AG04449 (cell line): ENCODE measurements at regions not wholly inside any gene's neighbourhood (a gene's known extent, or its start where the extent isn't known, plus 50 kb on each side); places are given as distances from the start of the nearest gene placed in this dataset.

ENCODE experiments used
- CTCF ChIA-PET: fragments of 350-600 bp; formaldehyde crosslinking; extraction: SDS; loops from one replicate; lab custom pipeline; 2021; ENCODE audit warnings: antibody characterized with exemption; lab: Yijun Ruan, JAX
- POLR2A ChIA-PET: fragments of 400-600, 350-600 bp; formaldehyde crosslinking; extraction: SDS; loops from one replicate; lab custom pipeline; 2020; ENCODE audit warnings: antibody characterized with exemption, inconsistent platforms; lab: Yijun Ruan, JAX
- DNase-seq: peaks from one replicate; pipeline ENCODE4 v3.0.0-alpha.2; 2010; ENCODE audit warnings: low read depth, low spot score
- H3K4me3 ChIP-seq: 2 replicates; pipeline ENCODE4 v1.5.1; 2011; ENCODE audit warnings: low read depth, mild to moderate bottlenecking, control low read depth, low read length
- TF ChIP-seq, protein P1 (sequence below): IDR thresholded peaks from one replicate; pipeline ENCODE4 v1.5.1; 2011; ENCODE audit warnings: mild to moderate bottlenecking, moderate library complexity, low read length, control low read depth, inconsistent platforms; ENCODE audit not compliant: insufficient read depth; ENCODE audit errors: missing control alignments

DNA sequence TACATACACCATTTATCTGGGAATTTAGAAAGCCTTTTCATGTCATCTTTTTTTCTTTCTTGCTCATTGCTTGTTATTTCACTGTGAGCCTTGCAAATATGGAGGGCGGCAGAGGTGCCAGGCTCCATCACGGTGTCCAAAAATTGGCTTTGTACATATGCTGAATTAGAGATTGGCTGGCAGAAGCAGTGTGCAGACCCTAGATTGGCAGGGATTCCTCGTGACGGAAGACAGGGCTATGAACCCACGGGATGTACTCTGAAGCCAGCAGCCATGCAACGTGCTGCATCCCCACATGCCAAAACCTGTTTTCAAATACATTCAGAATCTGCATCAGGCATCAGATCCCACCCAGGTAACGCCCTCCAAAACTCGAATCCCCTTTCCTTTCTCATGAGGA, 142.8 kb downstream of the ZIC5 start:
- ChIA-PET POLR2A (no interaction called here), CTCF (no interaction called here)
- no peak for DNase-seq
- no peak overlapping the region for H3K4me3 ChIP-seq
- TF ChIP-seq, protein P1, sequence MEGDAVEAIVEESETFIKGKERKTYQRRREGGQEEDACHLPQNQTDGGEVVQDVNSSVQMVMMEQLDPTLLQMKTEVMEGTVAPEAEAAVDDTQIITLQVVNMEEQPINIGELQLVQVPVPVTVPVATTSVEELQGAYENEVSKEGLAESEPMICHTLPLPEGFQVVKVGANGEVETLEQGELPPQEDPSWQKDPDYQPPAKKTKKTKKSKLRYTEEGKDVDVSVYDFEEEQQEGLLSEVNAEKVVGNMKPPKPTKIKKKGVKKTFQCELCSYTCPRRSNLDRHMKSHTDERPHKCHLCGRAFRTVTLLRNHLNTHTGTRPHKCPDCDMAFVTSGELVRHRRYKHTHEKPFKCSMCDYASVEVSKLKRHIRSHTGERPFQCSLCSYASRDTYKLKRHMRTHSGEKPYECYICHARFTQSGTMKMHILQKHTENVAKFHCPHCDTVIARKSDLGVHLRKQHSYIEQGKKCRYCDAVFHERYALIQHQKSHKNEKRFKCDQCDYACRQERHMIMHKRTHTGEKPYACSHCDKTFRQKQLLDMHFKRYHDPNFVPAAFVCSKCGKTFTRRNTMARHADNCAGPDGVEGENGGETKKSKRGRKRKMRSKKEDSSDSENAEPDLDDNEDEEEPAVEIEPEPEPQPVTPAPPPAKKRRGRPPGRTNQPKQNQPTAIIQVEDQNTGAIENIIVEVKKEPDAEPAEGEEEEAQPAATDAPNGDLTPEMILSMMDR = no peak

DNA sequence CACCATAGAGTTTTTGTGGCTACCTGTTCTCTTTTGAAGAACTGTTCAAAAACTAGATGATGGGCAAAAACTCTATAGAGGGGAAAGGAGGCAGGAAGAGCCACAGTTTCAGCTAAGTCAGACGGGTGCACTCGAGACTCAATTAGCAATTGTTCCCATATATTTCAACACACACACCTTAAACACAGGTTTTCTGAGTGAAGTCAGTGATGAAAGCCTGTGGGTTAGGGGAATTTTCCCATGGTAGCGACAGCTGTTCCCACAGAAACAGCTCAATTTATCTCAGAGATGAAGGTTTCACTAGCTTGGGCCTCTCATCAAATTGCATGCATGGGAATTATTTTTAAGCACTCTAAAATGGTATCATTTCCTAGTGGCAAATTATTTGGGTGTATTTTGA, 143.4 kb downstream of the ZIC5 start:
- no peak overlapping the region for H3K4me3 ChIP-seq
- POLR2A ChIA-PET = no interaction called here
- DNase-seq = no peak
- CTCF ChIA-PET = no interaction called here
- TF ChIP-seq, protein P1 = no peak

DNA sequence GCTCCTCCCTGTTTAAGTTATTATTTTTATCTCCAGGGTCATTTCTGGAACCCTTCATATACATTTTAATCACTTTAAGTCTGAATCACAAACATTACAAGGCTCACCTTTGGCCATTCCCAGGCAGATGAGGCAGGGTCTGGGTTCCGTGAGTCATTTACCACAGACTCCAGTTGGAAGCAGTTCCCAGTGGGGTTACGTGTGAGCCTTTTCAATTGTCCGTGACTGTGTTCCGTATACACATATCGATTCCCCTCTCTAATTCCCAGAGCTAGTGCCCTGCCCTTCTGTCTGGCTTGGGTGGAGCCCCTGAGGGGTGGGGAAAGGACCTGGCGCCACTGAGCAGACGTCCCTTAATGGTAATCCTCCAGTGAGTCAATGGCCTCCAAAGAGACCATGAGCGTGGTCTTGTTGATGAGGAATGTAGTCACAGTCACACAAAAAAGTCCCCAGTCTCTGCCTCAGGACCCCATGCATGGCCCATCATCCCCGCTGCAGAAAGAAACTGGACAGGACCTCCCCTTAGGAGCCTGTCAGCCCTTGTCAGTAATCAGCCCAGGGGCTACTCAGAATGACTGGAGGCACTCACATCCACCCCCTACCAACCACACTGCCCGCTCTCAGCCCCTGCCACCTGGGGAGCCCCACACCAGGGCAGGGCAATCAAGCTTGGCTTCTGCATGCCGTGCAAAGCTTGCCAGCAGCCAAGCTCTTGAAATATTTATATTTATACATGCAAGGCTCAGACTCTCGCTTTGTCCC, 144.4 kb downstream of the ZIC5 start:
- no peak for DNase-seq
- CTCF ChIA-PET = no interaction called here
- H3K4me3 ChIP-seq = no peak overlapping the region
- TF ChIP-seq, protein P1 = no peak
- POLR2A ChIA-PET = no interaction called here

DNA sequence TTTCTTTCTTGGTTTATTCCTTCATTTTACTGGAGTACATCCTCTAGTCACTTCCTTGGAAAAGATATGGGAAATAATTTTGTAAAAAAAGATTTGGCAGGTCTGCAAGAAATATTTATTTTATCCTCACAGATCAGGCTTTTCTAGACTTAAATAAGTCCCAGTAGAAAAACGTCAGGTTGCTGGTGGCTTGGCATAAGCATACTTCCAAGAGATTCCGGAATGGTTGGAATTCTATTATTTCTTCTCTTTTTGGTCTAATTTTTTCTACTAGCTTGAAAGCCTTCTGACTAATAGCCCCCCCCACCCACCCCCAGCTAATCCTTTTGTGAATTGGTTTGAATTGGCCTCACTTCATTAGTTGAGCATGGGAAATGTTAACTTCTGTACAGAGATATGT, 147.6 kb downstream of the ZIC5 start:
- CTCF ChIA-PET = no interaction called here
- no peak for DNase-seq
- H3K4me3 ChIP-seq = no peak overlapping the region
- POLR2A ChIA-PET = no interaction called here
- TF ChIP-seq, protein P1 = no peak

DNA sequence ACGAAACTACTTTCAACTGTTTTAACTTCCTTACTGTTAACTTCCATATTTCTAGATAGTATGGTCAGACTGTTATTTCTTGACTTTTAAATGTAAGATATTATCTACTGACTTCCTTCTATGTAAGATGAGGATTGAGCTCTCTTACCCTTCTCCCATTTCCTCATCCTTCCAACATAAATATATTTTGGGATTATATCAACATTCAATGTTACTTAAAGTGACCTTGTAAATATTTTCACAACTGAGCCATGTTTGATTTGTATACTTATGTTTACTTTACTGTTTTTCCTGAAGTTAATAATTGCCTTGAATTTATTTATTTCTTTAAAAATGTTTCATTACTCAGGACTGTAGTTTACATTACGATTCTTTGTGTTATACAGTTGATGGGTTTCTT, 148.7 kb downstream of the ZIC5 start:
- TF ChIP-seq, protein P1 = no peak
- DNase-seq = no peak
- CTCF ChIA-PET = no interaction called here

DNA sequence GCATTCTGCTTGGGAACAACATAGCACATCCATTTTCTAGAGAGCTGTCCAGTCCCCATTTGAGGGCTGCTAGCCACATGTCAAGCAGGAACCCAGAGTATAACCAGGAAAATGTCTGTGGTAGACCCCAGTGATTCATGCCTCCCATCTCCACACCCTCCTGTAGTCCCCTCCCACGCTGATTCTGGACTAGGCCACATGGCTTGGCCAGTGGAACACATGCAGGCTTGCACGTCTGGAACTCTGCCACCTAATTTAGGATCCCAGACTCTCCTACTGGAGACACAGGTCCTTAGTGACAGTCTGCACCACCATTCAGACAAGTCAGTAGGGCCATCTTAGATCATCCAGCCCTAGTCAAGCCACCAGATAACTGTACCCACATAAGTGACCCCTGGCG, 149.8 kb downstream of the ZIC5 start:
- DNase-seq = no peak
- CTCF ChIA-PET = no interaction called here
- POLR2A ChIA-PET = no interaction called here
- H3K4me3 ChIP-seq = no peak overlapping the region
- TF ChIP-seq, protein P1 = no peak

More for the DNA sequence above, 148.7 kb downstream of the ZIC5 start:
- POLR2A ChIA-PET = no interaction called here
- no peak overlapping the region for H3K4me3 ChIP-seq
